Activated gamma-delta T cell treated with anti-CD3 and anti-CD28 coated beads, Interleukin-2, amount 50 U/mL, for 16 hours (primary cell): ENCODE measurements at regions not wholly inside any gene's neighbourhood (a gene's known extent, or its start where the extent isn't known, plus 50 kb on each side); places are given as distances from the start of the nearest gene placed in this dataset.
"Not testable (repeated sequence)": the region's sequence is repeated elsewhere in the genome, so short reads cannot be mapped to it uniquely, and the experiment has no call there.

Experiments
- DNase-seq: peaks from one replicate; pipeline ENCODE4 v3.0.0-alpha.2; 2020; ENCODE audit warnings: low read depth

DNA sequence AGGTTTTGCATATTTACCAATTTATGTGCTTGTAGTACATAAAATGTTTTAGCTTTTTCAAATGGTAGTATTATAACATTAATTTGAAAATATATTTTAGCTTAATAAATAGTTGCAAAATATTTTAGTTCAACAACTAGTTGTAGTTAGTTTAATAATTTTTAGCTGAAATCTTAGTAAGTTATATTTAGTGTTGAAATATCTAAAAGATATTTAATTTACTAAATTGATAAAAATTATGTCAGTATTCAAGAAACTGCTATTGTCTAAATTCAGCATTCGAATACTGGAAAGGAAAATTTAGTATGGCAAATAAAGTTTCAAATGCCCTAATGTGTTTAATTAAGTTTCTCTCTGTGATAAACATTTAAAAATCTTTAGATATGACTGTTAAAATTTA lies 754.5 kb upstream of the MIR17HG start:
- no peak for DNase-seq

GRCh38 chr13:90594681-90595080 lies 752.8 kb upstream of the MIR17HG start:
- no peak for DNase-seq

- DNase-seq = no peak
These were observed 741.8 kb upstream of the MIR17HG start for GRCh38 chr13:90605664-90606063.

- DNase-seq = not testable (repeated sequence)
These were observed 740.6 kb upstream of the MIR17HG start for GRCh38 chr13:90606921-90607320.

- DNase-seq = no peak
These were observed 735.1 kb upstream of the MIR17HG start for GRCh38 chr13:90612391-90612790.

DNA sequence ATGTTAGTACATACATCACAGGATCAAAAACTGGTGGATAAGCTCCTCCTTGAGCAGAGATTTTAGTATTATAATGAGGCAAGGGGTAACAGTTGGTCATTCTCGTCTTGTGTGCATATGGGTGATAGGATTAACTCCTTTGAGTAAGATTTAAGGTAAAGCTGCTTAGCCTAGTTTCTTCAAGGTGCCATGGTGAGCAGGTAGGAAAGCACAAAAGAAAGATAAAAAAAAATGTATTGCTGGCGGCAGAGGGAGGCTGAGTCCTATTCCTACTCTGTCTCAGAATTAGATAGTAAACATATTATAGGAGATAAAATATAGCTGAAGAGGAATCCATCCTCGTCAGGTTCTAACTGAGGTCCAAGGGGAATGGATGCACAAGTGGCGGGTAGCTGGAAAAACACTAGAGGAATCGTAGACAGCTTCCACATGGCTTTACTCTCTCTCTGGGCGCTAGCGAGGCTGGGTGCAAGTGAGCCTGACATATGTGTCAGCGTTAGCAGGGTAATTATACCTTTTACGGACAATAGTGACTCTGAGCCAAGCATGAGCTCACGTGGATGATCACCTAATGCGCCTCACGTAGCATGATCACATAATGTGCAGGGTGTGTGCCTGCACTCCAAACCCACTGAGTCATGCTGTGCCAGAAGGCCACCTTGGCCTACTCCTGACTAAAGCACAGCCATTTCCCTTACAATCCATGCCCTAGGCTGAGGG lies 734.3 kb upstream of the MIR17HG start:
- DNase-seq = no peak

DNA sequence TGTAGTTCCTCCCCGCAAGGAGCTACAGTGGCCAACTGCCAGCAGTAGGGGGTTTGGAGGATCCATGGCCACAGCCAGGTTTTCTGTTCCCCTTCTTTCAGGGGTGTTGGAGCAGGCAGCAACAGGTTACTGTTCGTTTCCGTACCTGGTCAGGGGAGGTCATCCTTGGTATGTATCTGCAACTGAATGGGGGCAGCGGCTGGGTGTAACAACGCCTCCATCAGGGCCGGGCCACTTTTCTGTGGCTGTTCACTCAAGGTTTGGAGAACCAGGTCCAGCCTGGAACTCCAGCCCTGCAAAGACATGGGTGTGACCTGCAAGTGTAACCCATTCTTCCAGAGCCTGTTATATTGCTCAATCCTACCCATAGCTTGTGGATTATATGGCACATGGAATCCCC lies 732.3 kb upstream of the MIR17HG start:
- DNase-seq = no peak

DNA sequence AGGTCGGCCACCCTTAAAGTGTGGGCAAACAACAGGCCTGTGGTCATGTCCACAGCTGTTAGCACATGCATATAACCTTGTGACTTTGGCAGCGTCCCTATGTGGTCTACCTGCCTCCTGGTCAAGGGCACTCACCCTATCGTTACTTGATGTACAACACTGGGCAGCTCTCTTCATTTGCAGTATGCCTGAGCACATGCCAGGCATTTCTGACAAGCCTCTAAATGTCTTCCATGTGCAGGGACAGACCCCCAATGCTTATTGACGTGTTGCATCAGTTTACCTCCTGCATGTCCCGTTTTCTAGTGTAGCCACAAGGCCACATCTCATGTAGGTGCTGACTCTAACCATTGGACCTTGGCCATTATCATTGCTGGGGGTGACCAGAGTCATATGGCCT lies 731.7 kb upstream of the MIR17HG start:
- DNase-seq = no peak

GRCh38 chr13:90618133-90618532 lies 729.4 kb upstream of the MIR17HG start:
- DNase-seq = no peak

- no peak for DNase-seq
These were observed 724.9 kb upstream of the MIR17HG start for GRCh38 chr13:90622541-90622940.

- DNase-seq = no peak
These were observed 724.0 kb upstream of the MIR17HG start for GRCh38 chr13:90623318-90624011.

GRCh38 chr13:90627813-90628212 lies 719.7 kb upstream of the MIR17HG start:
- no peak for DNase-seq

DNA sequence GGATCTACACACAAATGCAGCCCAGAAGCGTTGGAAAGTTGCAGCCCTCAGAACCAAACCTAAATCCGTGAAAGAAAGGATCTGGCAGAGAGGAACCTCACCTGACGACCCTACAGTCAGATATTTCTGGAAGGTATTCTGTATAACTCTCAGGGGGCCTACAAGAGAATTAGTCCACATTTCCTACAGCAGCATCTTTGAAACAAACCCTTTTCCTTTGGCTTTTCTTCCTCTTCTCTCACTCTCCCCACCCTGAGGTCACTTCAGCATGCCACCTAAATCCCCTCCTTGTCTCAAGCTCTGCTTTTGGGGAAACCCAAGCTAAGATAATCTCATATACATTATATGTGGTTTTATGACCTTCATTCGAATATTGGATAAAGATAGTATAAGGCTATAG lies 719.0 kb upstream of the MIR17HG start:
- DNase-seq = no peak

DNA sequence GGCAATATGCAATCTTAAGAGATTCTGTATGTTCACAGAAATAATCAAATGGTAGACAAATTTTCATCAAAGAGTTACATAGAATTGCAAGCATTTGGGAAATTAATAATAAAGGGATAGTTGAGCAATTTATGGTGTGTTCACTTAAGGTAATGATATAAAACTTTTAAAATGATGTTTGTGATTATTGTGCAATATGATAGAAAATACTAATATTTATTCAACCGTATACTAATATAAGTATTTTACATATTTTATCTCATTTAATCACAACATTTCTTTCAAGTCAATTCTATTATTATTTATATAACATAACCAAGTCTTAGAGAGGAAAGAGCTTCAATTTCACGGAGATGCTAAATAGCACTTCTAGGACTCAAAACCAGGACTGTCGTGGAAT lies 716.8 kb upstream of the MIR17HG start:
- no peak for DNase-seq

DNA sequence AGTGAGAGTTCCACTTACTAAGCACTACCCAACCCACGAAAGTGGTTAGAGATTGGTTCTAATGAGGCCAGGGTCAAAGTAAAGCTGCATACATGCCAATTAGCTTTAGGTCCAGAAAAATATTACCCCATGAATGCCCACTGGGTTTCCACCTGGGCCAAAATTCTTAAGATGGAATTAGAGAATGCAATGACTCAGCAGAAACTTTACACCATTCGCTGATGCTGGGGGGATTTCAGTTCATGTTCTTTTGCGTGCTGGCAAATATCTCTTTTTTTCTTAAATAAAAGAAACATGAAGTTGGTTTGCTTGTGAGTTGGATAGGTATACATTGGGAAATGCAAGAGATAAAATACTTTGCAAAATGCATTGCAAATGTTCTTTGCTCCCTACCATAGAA lies 715.3 kb upstream of the MIR17HG start:
- no peak for DNase-seq

DNA sequence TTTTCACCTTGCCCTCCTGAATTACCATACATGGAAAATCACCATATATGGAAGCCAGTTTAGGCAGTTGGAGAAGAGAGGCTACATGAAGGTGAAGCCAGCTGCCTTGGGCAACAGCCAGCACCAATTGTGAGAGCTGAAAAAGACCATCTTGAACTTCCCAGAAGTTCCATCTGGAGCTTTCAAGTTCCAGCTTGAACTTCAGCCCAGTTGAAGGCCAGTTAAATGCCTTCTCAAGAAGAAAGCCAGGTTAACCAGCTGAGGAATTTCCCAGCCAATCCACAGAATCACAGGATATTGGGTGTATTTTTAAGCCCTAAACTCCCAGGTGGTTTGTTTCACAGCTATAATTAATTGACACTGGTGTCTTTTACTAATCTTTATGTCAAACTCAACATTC lies 713.6 kb upstream of the MIR17HG start:
- DNase-seq = no peak

DNA sequence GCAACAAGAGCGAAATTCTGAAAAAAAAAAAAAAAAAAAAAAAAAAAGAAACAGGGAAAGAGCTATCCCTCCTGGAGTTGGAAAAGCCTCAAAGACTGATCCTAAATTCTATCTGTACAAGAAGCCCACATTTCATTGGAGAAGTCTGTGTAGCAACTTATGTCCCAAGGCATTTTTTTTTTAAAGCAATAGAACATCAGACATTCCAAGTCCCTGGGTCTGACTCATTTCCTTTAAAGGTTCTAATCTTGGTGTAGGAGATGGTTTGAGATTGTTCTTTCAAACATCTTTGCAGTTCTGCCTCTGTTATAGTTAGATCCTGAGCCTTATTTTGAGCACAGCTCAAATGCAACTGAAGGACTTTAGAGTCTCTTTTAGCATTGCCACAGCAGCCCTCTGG lies 706.5 kb upstream of the MIR17HG start:
- DNase-seq = no peak

DNA sequence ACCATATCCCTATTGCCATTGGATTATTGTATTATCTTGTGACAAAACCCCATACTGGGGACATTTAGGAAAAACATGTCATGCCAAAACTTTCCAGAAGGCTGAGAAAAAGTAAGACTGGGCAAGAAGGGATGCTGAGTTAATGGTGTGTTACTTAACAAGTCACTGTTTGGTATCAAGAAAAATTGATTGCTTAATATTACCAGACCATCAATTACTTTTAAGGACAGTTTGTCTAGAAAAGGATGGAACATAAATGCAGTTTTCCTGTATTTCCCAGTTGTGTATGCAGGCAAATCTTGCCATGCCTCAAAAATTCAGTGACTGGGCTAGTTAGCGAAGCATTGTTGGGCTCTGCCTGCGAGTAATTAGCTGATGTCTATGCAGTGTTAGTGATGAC lies 705.6 kb upstream of the MIR17HG start:
- no peak for DNase-seq

DNA sequence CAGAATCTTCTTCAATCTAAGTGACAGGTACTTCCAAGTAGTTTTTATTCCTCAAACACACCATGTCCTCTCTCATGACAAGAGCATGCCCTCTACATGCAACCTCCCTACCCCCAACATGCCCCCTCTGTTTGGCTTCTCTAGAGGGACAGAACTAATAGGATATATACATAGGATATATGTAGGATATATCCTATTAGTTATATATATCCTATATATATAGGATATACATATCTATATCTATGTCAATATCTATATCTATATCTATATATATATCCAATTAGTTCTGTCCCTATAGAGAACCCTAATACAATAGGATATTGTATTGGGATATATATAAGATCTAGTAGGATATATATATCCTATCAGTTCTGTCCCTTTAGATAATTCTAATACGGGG lies 701.9 kb upstream of the MIR17HG start:
- no peak for DNase-seq

DNA sequence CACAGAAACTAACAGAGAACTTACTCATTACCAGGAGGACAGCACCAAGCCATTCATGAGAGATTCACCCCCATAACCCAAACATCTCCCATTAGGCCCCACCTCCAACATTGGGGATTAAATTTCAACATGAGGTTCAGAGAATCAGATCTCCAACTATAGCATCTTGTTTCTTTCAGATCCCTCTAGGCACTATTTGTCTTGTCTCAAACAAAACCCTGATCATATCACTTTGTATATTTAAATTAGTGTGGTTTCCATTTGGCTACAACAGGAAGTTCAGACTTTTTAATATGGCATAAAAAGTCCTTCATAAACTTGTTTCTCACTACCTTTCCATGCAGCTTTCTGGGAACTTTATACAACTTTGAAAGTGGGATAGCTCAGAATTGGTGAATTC lies 699.0 kb upstream of the MIR17HG start:
- no peak for DNase-seq

GRCh38 chr13:90652036-90652435 lies 695.5 kb upstream of the MIR17HG start:
- no peak for DNase-seq

- DNase-seq = no peak
These were observed 692.5 kb upstream of the MIR17HG start for GRCh38 chr13:90654970-90655369.

DNA sequence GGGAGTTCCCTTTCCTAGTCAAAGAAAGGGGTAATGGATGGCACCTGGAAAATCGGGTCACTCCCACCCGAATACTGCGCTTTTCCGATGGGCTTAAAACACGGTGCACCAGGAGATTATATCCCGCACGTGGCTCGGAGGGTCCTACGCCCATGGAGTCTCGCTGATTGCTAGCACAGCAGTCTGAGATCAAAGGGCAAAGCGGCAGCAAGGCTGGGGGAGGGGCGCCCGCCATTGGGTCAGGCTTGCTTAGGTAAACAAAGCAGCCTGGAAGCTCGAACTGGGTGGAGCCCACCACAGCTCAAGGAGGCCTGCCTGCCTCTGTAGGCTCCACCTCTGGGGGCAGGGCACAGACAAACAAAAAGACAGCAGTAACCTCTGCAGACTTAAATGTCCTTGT lies 683.3 kb upstream of the MIR17HG start:
- not testable (repeated sequence) for DNase-seq

DNA sequence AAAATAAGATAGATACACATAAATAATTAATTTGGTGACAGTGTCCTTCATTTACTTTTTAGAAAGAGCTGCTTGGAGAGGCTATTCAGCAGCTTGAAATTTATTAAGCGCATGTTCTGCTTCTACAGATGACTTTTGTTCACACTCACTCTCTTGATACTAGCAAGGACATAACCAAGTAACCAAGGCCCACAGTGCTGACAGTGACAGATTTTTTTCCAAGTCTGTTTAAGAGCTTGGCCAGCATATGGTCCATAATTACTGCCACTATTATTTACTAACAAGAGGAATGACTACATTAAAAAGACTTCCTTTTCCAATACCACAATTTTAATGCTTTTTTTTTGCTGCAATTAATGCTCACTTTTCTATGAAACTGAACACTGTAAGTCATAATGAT lies 673.7 kb upstream of the MIR17HG start:
- no peak for DNase-seq
